OCI-LY1 (cell line): ENCODE measurements at regions not wholly inside any gene's neighbourhood (a gene's known extent, or its start where the extent isn't known, plus 50 kb on each side); places are given as distances from the start of the nearest gene placed in this dataset.
A peak's percentile ranks its signal among the peaks of the same experiment; 100 is the strongest.

Experiments used
- H2AFZ ChIP-seq: fragments of 200-600 bp; sonication (generic), shearing (Covaris generic); 2 replicates; pipeline ENCODE4 v1.6.0; 2014; ENCODE audit warnings: antibody characterized with exemption, mild to moderate bottlenecking, low read length
- H3F3A ChIP-seq: fragments of 200-600 bp; sonication (generic), shearing (Covaris generic); 2 replicates; pipeline ENCODE4 v1.6.0; 2014; ENCODE audit warnings: mild to moderate bottlenecking, antibody characterized with exemption, low read length, moderate library complexity; ENCODE audit not compliant: insufficient read depth
- H3K27ac ChIP-seq: fragments of 200-600 bp; sonication (generic); 2 replicates; pipeline ENCODE4 v1.5.1; 2014; ENCODE audit warnings: low read length, mixed run types, mild to moderate bottlenecking, low read depth; ENCODE audit not compliant: poor library complexity, severe bottlenecking
- H3K27me3 ChIP-seq: fragments of 200-600 bp; sonication (generic); 2 replicates; pipeline ENCODE4 v1.6.0; 2014; ENCODE audit warnings: antibody characterized with exemption, mild to moderate bottlenecking, low read length, moderate library complexity; ENCODE audit not compliant: insufficient read depth
- H3K36me3 ChIP-seq: fragments of 200-600 bp; sonication (generic); 2 replicates; pipeline ENCODE4 v1.6.1; 2014; ENCODE audit warnings: mild to moderate bottlenecking, antibody characterized with exemption, low read length, moderate library complexity, mixed read lengths; ENCODE audit not compliant: insufficient read depth
- H3K4me1 ChIP-seq: fragments of 200-600 bp; sonication (generic); 2 replicates; pipeline ENCODE4 v1.5.1; 2014; ENCODE audit warnings: mild to moderate bottlenecking, low read length, moderate library complexity; ENCODE audit not compliant: insufficient read depth, severe bottlenecking
- H3K4me2 ChIP-seq: fragments of 200-600 bp; sonication (generic), shearing (Covaris generic); 2 replicates; pipeline ENCODE4 v1.6.1; 2014; ENCODE audit warnings: low read length
- H3K4me3 ChIP-seq: fragments of 200-600 bp; sonication (generic); 2 replicates; pipeline ENCODE4 v1.5.1; 2014; ENCODE audit warnings: low read length, low read depth, mild to moderate bottlenecking, mixed read lengths; ENCODE audit not compliant: poor library complexity, severe bottlenecking
- H3K79me2 ChIP-seq: fragments of 200-600 bp; shearing (Covaris generic); 2 replicates; pipeline ENCODE4 v1.6.1; 2016; ENCODE audit warnings: mixed run types, low read length, mixed read lengths; ENCODE audit not compliant: insufficient read depth
- H3K9ac ChIP-seq: fragments of 200-600 bp; sonication (generic), shearing (Covaris generic); 2 replicates; pipeline ENCODE4 v1.6.1; 2014; ENCODE audit warnings: mild to moderate bottlenecking, low read length, mixed read lengths
- H3K9me2 ChIP-seq: fragments of 200-600 bp; sonication (generic), shearing (Covaris generic); 2 replicates; pipeline ENCODE4 v1.6.1; 2014; ENCODE audit warnings: low read depth, mild to moderate bottlenecking, low read length, mixed read lengths
- H3K9me3 ChIP-seq: fragments of 200-600 bp; shearing (Covaris generic); 2 replicates; pipeline ENCODE4 v1.6.1; 2014; ENCODE audit warnings: low read length, mixed read lengths
- H4K20me1 ChIP-seq: fragments of 200-600 bp; sonication (generic), shearing (Covaris generic); 2 replicates; pipeline ENCODE4 v1.6.0; 2016; ENCODE audit warnings: mild to moderate bottlenecking, low read length; ENCODE audit not compliant: insufficient read depth
- CTCF ChIP-seq: fragments of 200-600 bp; sonication (generic), shearing (Covaris generic); IDR thresholded peaks from 2 replicates; pipeline ENCODE4 v1.5.1; 2017; ENCODE audit warnings: mild to moderate bottlenecking, antibody characterized with exemption, low read length, moderate library complexity, mixed read lengths
- EZH2 ChIP-seq: fragments of 200-600 bp; sonication (generic), shearing (Covaris generic); IDR thresholded peaks from 2 replicates; pipeline ENCODE4 v1.8.0; 2017; ENCODE audit warnings: borderline replicate concordance, mixed run types, mild to moderate bottlenecking, antibody characterized with exemption, low read length, moderate library complexity, mixed read lengths

GRCh38 chr2:144233733-144234541 lies 286.0 kb downstream of the ZEB2 start:
- Histone ChIP-seq H3K36me3 (peaks cover 3% of the 10 kb centered on the region; the same call in 1 of the 2 replicates), H3K4me3 (peak overlapping the region; percentile 28), H3K27ac (peak overlapping the region; percentile 97), H3K4me2 (peak overlapping the region; percentile 52), H3K9me3 (no peaks in the 10 kb centered on the region), H3K9me2 (no peaks in the 10 kb centered on the region), H3K4me1 (peaks cover 98% of the 10 kb centered on the region), H3K9ac (peak overlapping the region; percentile 71), H2AFZ (no peak overlapping the region), H3K79me2 (peaks cover 31% of the 10 kb centered on the region), H3F3A (no peaks in the 10 kb centered on the region), H3K27me3 (no peaks in the 10 kb centered on the region), H4K20me1 (no peaks in the 10 kb centered on the region)
- TF ChIP-seq CTCF = no peak
- no peak for TF ChIP-seq EZH2

GRCh38 chr2:144233317-144233716 lies 286.6 kb downstream of the ZEB2 start:
- no peak for TF ChIP-seq CTCF
- no peak for TF ChIP-seq EZH2
- H3K27ac ChIP-seq = peak overlapping the region; percentile 97
- no peaks in the 10 kb centered on the region for H4K20me1 ChIP-seq
- peaks cover 8% of the 10 kb centered on the region; the same call in 1 of the 2 replicates for H3K36me3 ChIP-seq
- peaks cover 25% of the 10 kb centered on the region for H3K79me2 ChIP-seq
- no peaks in the 10 kb centered on the region for H3K27me3 ChIP-seq
- no peaks in the 10 kb centered on the region for H3F3A ChIP-seq
- no peaks in the 10 kb centered on the region for H3K9me2 ChIP-seq
- H3K9me3 ChIP-seq = no peaks in the 10 kb centered on the region
- H3K4me1 ChIP-seq = peaks cover 92% of the 10 kb centered on the region
- H2AFZ ChIP-seq = no peak overlapping the region
- peak overlapping the region; percentile 28 for H3K4me3 ChIP-seq
- H3K9ac ChIP-seq = peak overlapping the region; percentile 71
- peak overlapping the region; percentile 52 for H3K4me2 ChIP-seq

GRCh38 chr2:144230448-144231085 lies 289.4 kb downstream of the ZEB2 start:
- Histone ChIP-seq H2AFZ (no peak overlapping the region), H3K4me3 (peak overlapping the region; percentile 12), H3K36me3 (peaks cover 14% of the 10 kb centered on the region; the same call in 1 of the 2 replicates), H4K20me1 (no peaks in the 10 kb centered on the region), H3F3A (no peaks in the 10 kb centered on the region), H3K27me3 (no peaks in the 10 kb centered on the region), H3K9me3 (no peaks in the 10 kb centered on the region), H3K9ac (peak overlapping the region; percentile 39; the same call in 1 of the 2 replicates), H3K4me1 (peaks cover 64% of the 10 kb centered on the region), H3K4me2 (peak overlapping the region; percentile 40; the same call in 1 of the 2 replicates), H3K27ac (peak overlapping the region; percentile 97), H3K79me2 (peaks cover 9% of the 10 kb centered on the region), H3K9me2 (no peaks in the 10 kb centered on the region)
- no peak for TF ChIP-seq CTCF
- TF ChIP-seq EZH2 = no peak
